ENCODE measurements at regions not wholly inside any gene's neighbourhood (a gene's known extent, or its start where the extent isn't known, plus 50 kb on each side); places are given as distances from the start of the nearest gene placed in this dataset.

- no peak overlapping the region for H3K4me3 Mint-ChIP-seq
- ChIA-PET POLR2A (interaction anchor here (0.6 kb wide), 1 partner anchor 55 kb away, joined by 3 read pairs; no protein-coding TSS in a partner anchor), CTCF (no interaction called here)
- H3K27ac Mint-ChIP-seq, result no peak overlapping the region
- H3K9me3 Mint-ChIP-seq, result no peaks in the 10 kb centered on the region
- ATAC-seq (no peak), DNase-seq (ENCODE audit: low spot score) (no peak)
- H3K36me3 Mint-ChIP-seq, result no peaks in the 10 kb centered on the region
- no peak for TF ChIP-seq CREB1 (CRISPR knock-in tag; IDR thresholded peaks at IDR 0.05)
- TF ChIP-seq ZNF121 (CRISPR knock-in tag; IDR thresholded peaks at IDR 0.05), result no peak
- no peak for TF ChIP-seq TEAD1 (CRISPR knock-in tag; IDR thresholded peaks at IDR 0.05)
- no peak for TF ChIP-seq OVOL2 (CRISPR knock-in tag; IDR thresholded peaks at IDR 0.05; ENCODE audit: borderline replicate concordance)
- TF ChIP-seq FOXJ3 (CRISPR knock-in tag; IDR thresholded peaks at IDR 0.05; ENCODE audit: borderline replicate concordance), result no peak
- TF ChIP-seq ZNF219 (CRISPR knock-in tag; IDR thresholded peaks at IDR 0.05; ENCODE audit: borderline replicate concordance), result no peak
- no peak for TF ChIP-seq NFYB (CRISPR knock-in tag; conservative IDR thresholded peaks at IDR 0.05; ENCODE audit: low read depth)
- TF ChIP-seq ZNF425 (CRISPR knock-in tag; conservative IDR thresholded peaks at IDR 0.05), result no peak
- no peak for TF ChIP-seq ZSCAN18 (CRISPR knock-in tag; IDR thresholded peaks at IDR 0.05)
- no peak for TF ChIP-seq ELF4 (CRISPR knock-in tag; IDR thresholded peaks at IDR 0.05; ENCODE audit: low read depth)
- TF ChIP-seq SMAD3 (CRISPR knock-in tag; IDR thresholded peaks at IDR 0.05; ENCODE audit: borderline replicate concordance), result no peak
- no peak for TF ChIP-seq ZNF281 (CRISPR knock-in tag; IDR thresholded peaks at IDR 0.05)
- TF ChIP-seq FOXP1 (CRISPR knock-in tag; IDR thresholded peaks at IDR 0.05; ENCODE audit: borderline replicate concordance), result no peak
- H3K27me3 Mint-ChIP-seq (ENCODE audit: low read depth), result no peaks in the 10 kb centered on the region
- peaks cover 4% of the 10 kb centered on the region; the same call in 1 of the 2 replicates for H3K4me1 Mint-ChIP-seq
These were observed 81.6 kb upstream of the HHIP start for GRCh38 chr4:144564358-144564757.

GRCh38 chr4:144565527-144566195 is 80.3 kb upstream of the HHIP start:
- Mint-ChIP-seq H3K4me3 (no peak overlapping the region), H3K36me3 (no peaks in the 10 kb centered on the region), H3K4me1 (peaks cover 9% of the 10 kb centered on the region; the same call in 1 of the 2 replicates), H3K9me3 (no peaks in the 10 kb centered on the region), H3K27ac (no peak overlapping the region), H3K27me3 (ENCODE audit: low read depth) (no peaks in the 10 kb centered on the region)
- ChIA-PET CTCF (no interaction called here), POLR2A (no interaction called here)
- DNase-seq (ENCODE audit: low spot score) (no peak), ATAC-seq (no peak)
- TF ChIP-seq ZNF423 (CRISPR knock-in tag; IDR thresholded peaks at IDR 0.05), result no peak

GRCh38 chr4:144572660-144573059 is 73.3 kb upstream of the HHIP start:
- DNase-seq (ENCODE audit: low spot score), result peak; percentile 44
- ChIA-PET POLR2A (no interaction called here), CTCF (interaction anchor here (0.6 to 1.4 kb wide), 3 partner anchors 10 to 395 kb away, joined by 3 read pairs; no protein-coding TSS in a partner anchor)
- no peak for ATAC-seq
- Mint-ChIP-seq H3K4me1 (peaks cover 7% of the 10 kb centered on the region; the same call in 1 of the 2 replicates), H3K36me3 (no peaks in the 10 kb centered on the region), H3K27me3 (ENCODE audit: low read depth) (no peaks in the 10 kb centered on the region), H3K27ac (no peak overlapping the region), H3K9me3 (no peaks in the 10 kb centered on the region), H3K4me3 (no peak overlapping the region)
- TF ChIP-seq JUN (CRISPR knock-in tag; IDR thresholded peaks at IDR 0.05) (no peak), EMX1 (CRISPR knock-in tag; IDR thresholded peaks at IDR 0.05) (no peak), NR3C1 (CRISPR knock-in tag; conservative IDR thresholded peaks at IDR 0.05; ENCODE audit: low read depth) (no peak), ZNF281 (CRISPR knock-in tag; IDR thresholded peaks at IDR 0.05) (no peak), NFATC4 (CRISPR knock-in tag; IDR thresholded peaks at IDR 0.05) (no peak), IRF2 (CRISPR knock-in tag; IDR thresholded peaks at IDR 0.05; ENCODE audit: borderline replicate concordance, low read depth) (no peak), SMAD3 (CRISPR knock-in tag; IDR thresholded peaks at IDR 0.05; ENCODE audit: borderline replicate concordance) (no peak), CDX4 (CRISPR knock-in tag; IDR thresholded peaks at IDR 0.05; ENCODE audit: borderline replicate concordance) (no peak), E2F1 (CRISPR knock-in tag; IDR thresholded peaks at IDR 0.05) (no peak)

Data from WTC11 (cell line).